Panc1 (cell line): ENCODE measurements at regions not wholly inside any gene's neighbourhood (a gene's known extent, or its start where the extent isn't known, plus 50 kb on each side); places are given as distances from the start of the nearest gene placed in this dataset.

Experiments
- POLR2AphosphoS5 ChIP-seq: IDR thresholded peaks from 2 replicates; pipeline ENCODE4 v1.6.1; 2012; ENCODE audit warnings: mild to moderate bottlenecking, low read depth, low read length, moderate library complexity
- REST ChIP-seq, 2 experiments: IDR thresholded peaks; 2 replicates each; pipeline ENCODE4 v1.6.1; 2011 to 2012; ENCODE audit warnings: low read depth in 2 of 2, control low read depth in 1 of 2, low read length in 1 of 2, mild to moderate bottlenecking in 1 of 2, moderate library complexity in 1 of 2; ENCODE audit not compliant: insufficient read depth in 1 of 2
- SIN3A ChIP-seq: IDR thresholded peaks from 2 replicates; pipeline ENCODE4 v1.6.1; 2012; ENCODE audit warnings: low read depth, mild to moderate bottlenecking, low read length, moderate library complexity, borderline replicate concordance; ENCODE audit not compliant: insufficient read depth
- TF ChIP-seq, protein P1 (sequence below): fragments of 450-650 bp; IDR thresholded peaks from 2 replicates; pipeline ENCODE4 v1.5.1; 2017; ENCODE audit warnings: mild to moderate bottlenecking

GRCh38 chr1:90534663-90535295 is 182.3 kb downstream of the BARHL2 start:
- TF ChIP-seq POLR2AphosphoS5 (no peak), REST (IDR thresholded peaks at IDR 0.05; ENCODE audit: insufficient read depth in 1 of 2, low read depth in 2 of 2, low read length in 1 of 2) (no peak), SIN3A (no peak)
- TF ChIP-seq, protein P1, sequence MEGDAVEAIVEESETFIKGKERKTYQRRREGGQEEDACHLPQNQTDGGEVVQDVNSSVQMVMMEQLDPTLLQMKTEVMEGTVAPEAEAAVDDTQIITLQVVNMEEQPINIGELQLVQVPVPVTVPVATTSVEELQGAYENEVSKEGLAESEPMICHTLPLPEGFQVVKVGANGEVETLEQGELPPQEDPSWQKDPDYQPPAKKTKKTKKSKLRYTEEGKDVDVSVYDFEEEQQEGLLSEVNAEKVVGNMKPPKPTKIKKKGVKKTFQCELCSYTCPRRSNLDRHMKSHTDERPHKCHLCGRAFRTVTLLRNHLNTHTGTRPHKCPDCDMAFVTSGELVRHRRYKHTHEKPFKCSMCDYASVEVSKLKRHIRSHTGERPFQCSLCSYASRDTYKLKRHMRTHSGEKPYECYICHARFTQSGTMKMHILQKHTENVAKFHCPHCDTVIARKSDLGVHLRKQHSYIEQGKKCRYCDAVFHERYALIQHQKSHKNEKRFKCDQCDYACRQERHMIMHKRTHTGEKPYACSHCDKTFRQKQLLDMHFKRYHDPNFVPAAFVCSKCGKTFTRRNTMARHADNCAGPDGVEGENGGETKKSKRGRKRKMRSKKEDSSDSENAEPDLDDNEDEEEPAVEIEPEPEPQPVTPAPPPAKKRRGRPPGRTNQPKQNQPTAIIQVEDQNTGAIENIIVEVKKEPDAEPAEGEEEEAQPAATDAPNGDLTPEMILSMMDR: no peak
